T-cell (primary cell): ENCODE measurements at regions not wholly inside any gene's neighbourhood (a gene's known extent, or its start where the extent isn't known, plus 50 kb on each side); places are given as distances from the start of the nearest gene placed in this dataset.
"Not testable (repeated sequence)": the region's sequence is repeated elsewhere in the genome, so short reads cannot be mapped to it uniquely, and the experiment has no call there.

Experiments
- ATAC-seq, 4 experiments: fragments of 200-7000 bp in 3 of 4; fragments of 150-1000 bp in 1 of 4; cut with Tn5 transposase; replicated peaks in 1 of 4; 1 replicate in 3 of 4; 2 replicates in 1 of 4; pipeline ENCODE4 v1.10.0; 2021; ENCODE audit warnings: moderate library complexity in 3 of 4, mild to moderate bottlenecking in 2 of 4, moderate number of reproducible peaks in 1 of 4
- CTCF ChIA-PET, 2 donors: fragments of 300-600 bp; sonication (Branson Sonifier 250); formaldehyde crosslinking; loops; one replicate each; lab custom pipeline; 2022; ENCODE audit warnings: antibody characterized with exemption in 2 of 2; lab: Charles Lee
- POLR2A ChIA-PET, 2 donors: fragments of 300-600 bp; sonication (Branson Sonifier 250); formaldehyde crosslinking; loops; one replicate each; lab custom pipeline; 2022; ENCODE audit warnings: antibody characterized with exemption in 2 of 2; lab: Charles Lee
- DNase-seq, 35 experiments: peaks; one replicate each; pipeline versions ENCODE4 v3.0.0 to v3.0.0-alpha.2; 2013 to 2023
- H3K27ac ChIP-seq: one replicate; pipeline ENCODE4 v1.5.1; 2013; ENCODE audit warnings: low read length
- H3K27me3 ChIP-seq, 2 experiments: replicated peaks in 1 of 2; 1 replicate in 1 of 2; 2 replicates in 1 of 2; pipeline versions ENCODE4 v1.6.1 to v1.7.0; 2013; ENCODE audit warnings: low read length in 1 of 2, mixed read lengths in 1 of 2; ENCODE audit not compliant: control insufficient read depth in 2 of 2, insufficient read depth in 2 of 2; ENCODE audit errors: extremely low read depth in 1 of 2
- H3K36me3 ChIP-seq, 2 donors: 1 replicate in 1 of 2; 2 replicates in 1 of 2; pipeline versions ENCODE4 v1.6.1 to v1.7.0; 2013; ENCODE audit warnings: low read length in 1 of 2; ENCODE audit not compliant: control insufficient read depth in 2 of 2, insufficient read depth in 1 of 2; ENCODE audit errors: extremely low read depth in 1 of 2
- H3K4me1 ChIP-seq, 2 experiments: 1 replicate in 1 of 2; 2 replicates in 1 of 2; pipeline versions ENCODE4 v1.6.1 to v1.7.0; 2013; ENCODE audit warnings: low read length in 2 of 2, mixed read lengths in 1 of 2; ENCODE audit not compliant: insufficient read depth in 2 of 2, control insufficient read depth in 1 of 2; ENCODE audit errors: extremely low read depth in 1 of 2
- H3K4me3 ChIP-seq, 2 donors: 1 replicate in 1 of 2; 2 replicates in 1 of 2; pipeline versions ENCODE4 v1.5.1 to v1.7.0; 2013; ENCODE audit warnings: mild to moderate bottlenecking in 2 of 2, low read length in 1 of 2, moderate library complexity in 1 of 2; ENCODE audit not compliant: control insufficient read depth in 1 of 2; ENCODE audit errors: extremely low read depth in 1 of 2
- H3K9me3 ChIP-seq: 2 replicates; pipeline ENCODE4 v1.7.0; 2013
- H3K27ac Mint-ChIP-seq, 2 donors: one replicate each; pipeline ENCODE4 v1.8.0; 2020 to 2021; ENCODE audit warnings: mild to moderate bottlenecking in 2 of 2, mixed read lengths in 2 of 2
- H3K27me3 Mint-ChIP-seq, 2 donors: one replicate each; pipeline ENCODE4 v1.8.0; 2021 to 2022; ENCODE audit warnings: mixed read lengths in 2 of 2
- H3K36me3 Mint-ChIP-seq: one replicate; pipeline ENCODE4 v1.8.0; 2021; ENCODE audit warnings: mixed read lengths
- H3K4me1 Mint-ChIP-seq, 3 donors: one replicate each; pipeline ENCODE4 v1.8.0; 2020 to 2022; ENCODE audit warnings: mixed read lengths in 3 of 3, mild to moderate bottlenecking in 1 of 3
- H3K4me3 Mint-ChIP-seq, 3 donors: one replicate each; pipeline ENCODE4 v1.8.0; 2020 to 2022; ENCODE audit warnings: mild to moderate bottlenecking in 3 of 3, mixed read lengths in 3 of 3, moderate library complexity in 3 of 3
- H3K9me3 Mint-ChIP-seq, 3 donors: one replicate each; pipeline ENCODE4 v1.8.0; 2020 to 2022; ENCODE audit warnings: mixed read lengths in 3 of 3
- WGBS: methylation state at CpG from one replicate; pipeline ENCODE4 v1.1.5; 2013; ENCODE audit warnings: missing lambda C conversion rate; ENCODE audit not compliant: insufficient coverage; 5-methylcytosine and 5-hydroxymethylcytosine counted together

- peaks cover 17 to 19% of the 10 kb centered on the region in 2 donors for H3K27me3 Mint-ChIP-seq
- H3K27me3 ChIP-seq, H3K36me3 ChIP-seq, H3K4me1 ChIP-seq, H3K36me3 Mint-ChIP-seq, ATAC-seq, POLR2A ChIA-PET, DNase-seq, H3K4me3 ChIP-seq, H3K27ac Mint-ChIP-seq, H3K9me3 Mint-ChIP-seq, H3K9me3 ChIP-seq, H3K27ac ChIP-seq, H3K4me1 Mint-ChIP-seq, H3K4me3 Mint-ChIP-seq, CTCF ChIA-PET: not testable (repeated sequence)
- WGBS: no CpG with 5 or more reads among the region's 1 CpG
Observed at GRCh38 chr18:59971144-59971543, 71.3 kb downstream of the PMAIP1 start.

- POLR2A ChIA-PET: interaction anchor here in 1 of 2 donors (0.5 kb wide), 1 partner anchor 10 kb away, joined by 3 read pairs; no protein-coding TSS in a partner anchor
- H3K36me3 Mint-ChIP-seq, H3K27me3 ChIP-seq, H3K9me3 Mint-ChIP-seq, H3K4me1 ChIP-seq, H3K36me3 ChIP-seq, ATAC-seq, H3K27ac ChIP-seq, H3K4me3 ChIP-seq, H3K9me3 ChIP-seq, DNase-seq, H3K4me1 Mint-ChIP-seq, H3K27ac Mint-ChIP-seq, H3K4me3 Mint-ChIP-seq: not testable (repeated sequence)
- H3K27me3 Mint-ChIP-seq: peaks cover 14 to 18% of the 10 kb centered on the region in 2 donors
- CTCF ChIA-PET: interaction anchor here in 1 of 2 donors (0.5 kb wide), 1 partner anchor 13 kb away, joined by 3 read pairs; no protein-coding TSS in a partner anchor
- WGBS: 71% methylated on average over 52 of the region's 56 CpGs
Observed at GRCh38 chr18:59969477-59970028, 69.8 kb downstream of the PMAIP1 start.

GRCh38 chr18:59968583-59968982, 68.8 kb downstream of the PMAIP1 start:
- H3K9me3 Mint-ChIP-seq: no peaks in the 10 kb centered on the region
- H3K27me3 Mint-ChIP-seq: peaks cover 17 to 20% of the 10 kb centered on the region in 2 donors
- POLR2A ChIA-PET: interaction anchor here in 1 of 2 donors (0.6 kb wide), 1 partner anchor 18 kb away, joined by 3 read pairs; no protein-coding TSS in a partner anchor
- H3K9me3 ChIP-seq: no peaks in the 10 kb centered on the region
- no peak overlapping the region for H3K4me3 ChIP-seq
- WGBS: 69% methylated on average over 2 of the region's 2 CpGs
- H3K4me3 Mint-ChIP-seq: no peak overlapping the region
- no peak for ATAC-seq
- H3K27ac ChIP-seq: no peak overlapping the region
- peaks cover 0 to 9% of the 10 kb centered on the region in 2 experiments for H3K27me3 ChIP-seq
- no peak overlapping the region for H3K27ac Mint-ChIP-seq
- no peaks in the 10 kb centered on the region for H3K36me3 ChIP-seq
- no peaks in the 10 kb centered on the region for H3K36me3 Mint-ChIP-seq
- H3K4me1 ChIP-seq: no peaks in the 10 kb centered on the region
- DNase-seq: no peak
- CTCF ChIA-PET: no interaction called here
- H3K4me1 Mint-ChIP-seq: peaks cover 5 to 8% (median 6%) of the 10 kb centered on the region in 3 donors

- no peaks in the 10 kb centered on the region for H3K9me3 Mint-ChIP-seq
- DNase-seq (no peak), ATAC-seq (no peak)
- no peaks in the 10 kb centered on the region for H3K4me1 ChIP-seq
- peaks cover 0 to 9% of the 10 kb centered on the region in 2 experiments for H3K27me3 ChIP-seq
- WGBS: no CpG with 5 or more reads among the region's 2 CpGs
- peaks cover 17 to 20% of the 10 kb centered on the region in 2 donors for H3K27me3 Mint-ChIP-seq
- H3K4me1 Mint-ChIP-seq: peaks cover 5 to 8% (median 6%) of the 10 kb centered on the region in 3 donors
- no peaks in the 10 kb centered on the region for H3K36me3 Mint-ChIP-seq
- no peak overlapping the region for H3K4me3 ChIP-seq
- POLR2A ChIA-PET: no interaction called here
- H3K27ac ChIP-seq: no peak overlapping the region
- H3K36me3 ChIP-seq: no peaks in the 10 kb centered on the region
- no peaks in the 10 kb centered on the region for H3K9me3 ChIP-seq
- H3K27ac Mint-ChIP-seq: no peak overlapping the region
- CTCF ChIA-PET: interaction anchor here in 1 of 2 donors (0.6 kb wide), 1 partner anchor 1072 kb away, joined by 3 read pairs; no protein-coding TSS in a partner anchor
- no peak overlapping the region for H3K4me3 Mint-ChIP-seq
Observed at GRCh38 chr18:59967878-59968277, 68.1 kb downstream of the PMAIP1 start.

- 0% methylated on average over 1 of the region's 2 CpGs for WGBS
Observed at GRCh38 chr18:59966913-59967312, 67.1 kb downstream of the PMAIP1 start.

GRCh38 chr18:59963229-59963628, 63.4 kb downstream of the PMAIP1 start:
- H3K36me3 ChIP-seq: no peaks in the 10 kb centered on the region
- Mint-ChIP-seq H3K27me3 (peaks cover 9 to 13% of the 10 kb centered on the region in 2 donors), H3K36me3 (no peaks in the 10 kb centered on the region), H3K27ac (no peak overlapping the region), H3K4me3 (no peak overlapping the region), H3K9me3 (no peaks in the 10 kb centered on the region), H3K4me1 (peaks cover 0 to 8% (median 0%) of the 10 kb centered on the region in 3 donors)
- POLR2A ChIA-PET: no interaction called here
- CTCF ChIA-PET: interaction anchor here in 1 of 2 donors (0.8 kb wide), 1 partner anchor 9 kb away, joined by 3 read pairs; no protein-coding TSS in a partner anchor
- H3K4me3 ChIP-seq: no peak overlapping the region
- H3K9me3 ChIP-seq: no peaks in the 10 kb centered on the region
- DNase-seq: no peak
- H3K27ac ChIP-seq: no peak overlapping the region
- H3K27me3 ChIP-seq: peaks cover 0 to 5% of the 10 kb centered on the region in 2 experiments
- WGBS: 60% methylated on average over 1 of the region's 5 CpGs
- H3K4me1 ChIP-seq: no peaks in the 10 kb centered on the region
- no peak for ATAC-seq

More at GRCh38 chr18:59966913-59967312, 67.1 kb downstream of the PMAIP1 start:
- no peak overlapping the region for H3K4me3 ChIP-seq
- CTCF ChIA-PET: no interaction called here
- Mint-ChIP-seq H3K4me1 (peaks cover 5 to 8% (median 6%) of the 10 kb centered on the region in 3 donors), H3K36me3 (no peaks in the 10 kb centered on the region), H3K27me3 (peaks cover 17 to 20% of the 10 kb centered on the region in 2 donors), H3K4me3 (no peak overlapping the region), H3K27ac (no peak overlapping the region), H3K9me3 (no peaks in the 10 kb centered on the region)
- H3K27ac ChIP-seq: no peak overlapping the region
- DNase-seq: no peak
- H3K27me3 ChIP-seq: peaks cover 0 to 9% of the 10 kb centered on the region in 2 experiments
- no peaks in the 10 kb centered on the region for H3K36me3 ChIP-seq
- ATAC-seq: no peak
- POLR2A ChIA-PET: no interaction called here
- no peaks in the 10 kb centered on the region for H3K9me3 ChIP-seq
- no peaks in the 10 kb centered on the region for H3K4me1 ChIP-seq
